Mucosa of descending colon (tissue), 3 donors: ENCODE measurements at regions not wholly inside any gene's neighbourhood (a gene's known extent, or its start where the extent isn't known, plus 50 kb on each side); places are given as distances from the start of the nearest gene placed in this dataset.
"Not testable (repeated sequence)": the region's sequence is repeated elsewhere in the genome, so short reads cannot be mapped to it uniquely, and the experiment has no call there.

Experiments
- ATAC-seq: fragments of 200-7000 bp; cut with Tn5 transposase; one replicate; pipeline ENCODE4 v1.9.1; 2020; ENCODE audit warnings: mild to moderate bottlenecking, moderate library complexity
- DNase-seq, 3 donors: peaks; one replicate each; pipeline ENCODE4 v3.0.0-alpha.2; 2020
- H3K36me3 ChIP-seq: fragments of 200-600 bp; one replicate; pipeline ENCODE4 v1.8.0; 2021; ENCODE audit warnings: low read depth, mild to moderate bottlenecking
- H3K4me1 ChIP-seq: fragments of 200-600 bp; one replicate; pipeline ENCODE4 v1.8.0; 2021; ENCODE audit warnings: low read depth, mild to moderate bottlenecking
- H3K4me3 ChIP-seq: fragments of 200-600 bp; one replicate; pipeline ENCODE4 v1.8.0; 2021; ENCODE audit warnings: mild to moderate bottlenecking
- H3K9me3 ChIP-seq: fragments of 200-600 bp; one replicate; pipeline ENCODE4 v1.8.0; 2021; ENCODE audit warnings: mild to moderate bottlenecking
- intact Hi-C, 2 donors: fragments of 100-400 bp; cut with DNase I in 1 of 2; cut with micrococcal nuclease in 1 of 2; formaldehyde crosslinking; loops; one replicate each; pipeline versions ENCODE4 v1.11.0 to v1.11.1; 2022; cut with DNase I, micrococcal nuclease
- TF ChIP-seq, protein P1 (sequence below): fragments of 200-600 bp; IDR thresholded peaks from one replicate; pipeline ENCODE4 v1.8.0; 2022; ENCODE audit warnings: antibody characterized with exemption, mild to moderate bottlenecking
- donor health status: DM: no; HTN: no; CAD: no; lungs with moderate emphysema.
- donor health status: DM: no; HTN: no; CAD: no.
- donor health status: DM: no; HTN: yes; CAD: no.

DNA sequence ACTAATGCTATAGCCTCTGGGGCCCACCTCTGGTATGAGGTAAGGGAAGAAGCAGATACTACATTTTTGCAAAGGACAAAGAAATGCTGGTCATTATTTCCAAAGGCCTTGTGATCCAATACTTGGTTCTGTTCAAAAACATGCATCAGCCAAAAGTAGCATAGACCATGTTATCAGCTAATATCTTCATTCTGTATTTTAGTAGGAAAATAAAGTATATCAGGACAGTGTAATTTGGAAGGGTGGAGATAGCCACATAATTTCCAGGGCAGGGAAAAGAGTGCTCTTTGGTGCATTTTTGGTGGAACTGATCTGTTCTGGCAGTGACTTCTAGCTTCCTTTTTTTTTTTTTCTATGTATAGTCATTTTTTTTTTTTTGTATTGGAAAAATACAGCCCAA is 258.0 kb upstream of the SOX4 start:
- Histone ChIP-seq H3K36me3 (no peaks in the 10 kb centered on the region), H3K4me3 (no peak overlapping the region), H3K4me1 (no peaks in the 10 kb centered on the region), H3K9me3 (no peaks in the 10 kb centered on the region)
- intact Hi-C loops: no loop called here
- DNase-seq (no peak), ATAC-seq (no peak)
- TF ChIP-seq, protein P1, sequence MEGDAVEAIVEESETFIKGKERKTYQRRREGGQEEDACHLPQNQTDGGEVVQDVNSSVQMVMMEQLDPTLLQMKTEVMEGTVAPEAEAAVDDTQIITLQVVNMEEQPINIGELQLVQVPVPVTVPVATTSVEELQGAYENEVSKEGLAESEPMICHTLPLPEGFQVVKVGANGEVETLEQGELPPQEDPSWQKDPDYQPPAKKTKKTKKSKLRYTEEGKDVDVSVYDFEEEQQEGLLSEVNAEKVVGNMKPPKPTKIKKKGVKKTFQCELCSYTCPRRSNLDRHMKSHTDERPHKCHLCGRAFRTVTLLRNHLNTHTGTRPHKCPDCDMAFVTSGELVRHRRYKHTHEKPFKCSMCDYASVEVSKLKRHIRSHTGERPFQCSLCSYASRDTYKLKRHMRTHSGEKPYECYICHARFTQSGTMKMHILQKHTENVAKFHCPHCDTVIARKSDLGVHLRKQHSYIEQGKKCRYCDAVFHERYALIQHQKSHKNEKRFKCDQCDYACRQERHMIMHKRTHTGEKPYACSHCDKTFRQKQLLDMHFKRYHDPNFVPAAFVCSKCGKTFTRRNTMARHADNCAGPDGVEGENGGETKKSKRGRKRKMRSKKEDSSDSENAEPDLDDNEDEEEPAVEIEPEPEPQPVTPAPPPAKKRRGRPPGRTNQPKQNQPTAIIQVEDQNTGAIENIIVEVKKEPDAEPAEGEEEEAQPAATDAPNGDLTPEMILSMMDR: no peak

DNA sequence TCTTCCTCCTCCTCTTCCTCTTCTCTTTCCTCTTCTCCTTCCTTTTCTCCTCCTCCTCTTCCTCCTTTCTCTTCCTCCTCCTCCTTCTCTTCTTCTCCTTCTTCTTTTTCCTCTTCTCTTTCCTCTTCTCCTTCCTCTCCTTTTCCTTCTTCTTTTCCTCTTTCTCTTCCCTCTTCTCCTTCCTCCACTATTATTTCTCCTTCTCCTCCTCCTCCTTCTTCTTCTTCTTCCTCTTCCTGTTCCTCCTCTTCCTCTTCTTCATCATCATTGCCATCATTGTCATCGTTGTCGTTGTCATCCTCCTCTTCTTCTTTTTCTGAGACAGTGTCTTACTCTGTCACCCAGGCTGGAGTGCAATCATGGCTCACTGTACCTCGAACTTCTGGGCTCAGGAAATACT is 256.3 kb upstream of the SOX4 start:
- no peak overlapping the region for H3K4me3 ChIP-seq
- no peaks in the 10 kb centered on the region for H3K9me3 ChIP-seq
- intact Hi-C loops: no loop called here
- H3K4me1 ChIP-seq: no peaks in the 10 kb centered on the region
- ATAC-seq: no peak
- DNase-seq: no peak
- TF ChIP-seq, protein P1: no peak
- H3K36me3 ChIP-seq: no peaks in the 10 kb centered on the region

DNA sequence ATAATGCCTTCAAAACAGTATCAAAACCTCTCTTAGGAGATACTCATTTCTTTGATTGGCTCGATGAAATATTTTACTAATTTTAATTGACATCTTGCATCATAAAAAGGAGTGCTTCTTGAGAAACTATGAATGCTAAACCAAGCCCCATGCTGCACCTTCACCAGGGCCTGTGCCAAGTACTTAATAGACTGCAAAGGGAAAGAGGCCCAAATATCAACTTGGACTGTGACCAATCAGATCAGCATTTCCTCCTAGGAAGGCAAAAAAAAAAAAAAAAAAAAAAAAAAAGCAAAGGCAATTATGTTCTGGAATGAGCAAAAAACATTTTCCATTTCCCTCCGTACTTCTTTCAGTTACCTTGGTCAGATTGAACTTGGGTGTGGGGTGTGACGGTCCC is 253.0 kb upstream of the SOX4 start:
- ATAC-seq (no peak), DNase-seq (no peak)
- TF ChIP-seq, protein P1: no peak
- Histone ChIP-seq H3K9me3 (no peaks in the 10 kb centered on the region), H3K4me1 (no peaks in the 10 kb centered on the region), H3K36me3 (no peaks in the 10 kb centered on the region), H3K4me3 (no peak overlapping the region)
- intact Hi-C loops: no loop called here

DNA sequence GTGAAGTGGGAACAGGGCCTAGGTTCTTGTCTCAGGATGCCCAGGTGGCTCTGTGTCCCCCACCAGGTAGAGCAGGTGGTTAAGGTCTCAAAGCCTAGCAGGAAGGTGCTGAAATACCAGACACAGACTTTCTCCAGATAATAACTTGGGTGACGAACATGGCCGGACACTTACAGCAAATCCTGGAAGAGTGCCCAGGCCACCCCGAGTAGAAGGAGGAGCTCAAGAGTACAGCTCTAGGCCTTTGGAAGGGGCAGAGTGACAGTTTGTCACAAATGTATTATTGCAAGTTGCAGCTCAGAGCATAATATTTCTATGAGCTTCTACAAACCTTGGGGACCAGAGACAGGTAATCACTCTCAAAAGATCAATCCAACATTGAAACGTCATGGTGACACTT is 251.6 kb upstream of the SOX4 start:
- H3K36me3 ChIP-seq: no peaks in the 10 kb centered on the region
- intact Hi-C loops: no loop called here
- ATAC-seq: no peak
- TF ChIP-seq, protein P1: no peak
- no peak for DNase-seq
- no peaks in the 10 kb centered on the region for H3K9me3 ChIP-seq
- H3K4me1 ChIP-seq: no peaks in the 10 kb centered on the region
- H3K4me3 ChIP-seq: no peak overlapping the region

DNA sequence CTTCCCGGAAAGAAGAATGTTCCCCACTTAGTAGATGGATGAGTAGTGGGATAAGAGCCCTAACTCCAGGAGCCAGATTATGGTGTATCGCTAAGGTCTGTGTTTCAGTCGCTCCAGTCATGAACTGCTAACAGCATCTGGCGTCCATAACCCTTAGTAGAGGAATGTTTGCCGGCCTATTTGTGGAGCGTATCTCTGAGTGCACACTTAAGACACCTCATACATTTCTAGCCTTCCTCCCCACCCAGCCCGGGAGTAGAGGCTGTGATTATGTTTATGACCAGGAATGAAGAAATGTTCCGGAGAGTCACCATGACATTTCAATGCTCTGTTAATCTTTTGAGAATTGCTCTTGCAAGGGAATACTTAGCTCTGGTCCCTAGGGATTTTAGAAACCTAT is 251.1 kb upstream of the SOX4 start:
- TF ChIP-seq, protein P1: no peak
- intact Hi-C loops: no loop called here
- DNase-seq (no peak), ATAC-seq (no peak)
- Histone ChIP-seq H3K36me3 (no peaks in the 10 kb centered on the region), H3K4me1 (no peaks in the 10 kb centered on the region), H3K9me3 (no peaks in the 10 kb centered on the region), H3K4me3 (no peak overlapping the region)

DNA sequence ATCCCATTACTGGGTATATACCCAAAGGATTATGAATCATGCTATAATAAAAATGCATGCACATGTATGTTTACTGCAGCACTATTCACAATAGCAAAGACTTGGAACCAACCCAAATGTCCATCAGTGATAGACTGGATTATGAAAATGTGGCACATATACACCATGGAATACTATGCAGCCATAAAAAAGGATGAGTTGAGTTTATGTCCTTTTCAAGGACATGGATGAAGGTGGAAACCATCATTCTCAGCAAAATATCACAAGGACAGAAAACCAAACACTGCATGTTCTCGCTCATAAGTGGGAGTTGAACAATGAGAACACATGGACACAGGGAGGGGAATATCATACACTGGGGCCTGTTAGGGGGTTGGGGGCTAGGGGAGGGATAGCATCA is 247.8 kb upstream of the SOX4 start:
- H3K36me3 ChIP-seq, intact Hi-C loops, H3K4me1 ChIP-seq, H3K9me3 ChIP-seq, H3K4me3 ChIP-seq, DNase-seq, ATAC-seq: not testable (repeated sequence)
